ENCODE measurements at regions not wholly inside any gene's neighbourhood (a gene's known extent, or its start where the extent isn't known, plus 50 kb on each side); places are given as distances from the start of the nearest gene placed in this dataset.

- no peak for TF ChIP-seq RAD21 (IDR thresholded peaks at IDR 0.05)
- TF ChIP-seq CTCF (IDR thresholded peaks at IDR 0.05; ENCODE audit: low read depth, low read length, missing input control), result no peak
- no peak for TF ChIP-seq TAF1 (conservative IDR thresholded peaks at IDR 0.05)
- no peak for TF ChIP-seq MAX (IDR thresholded peaks at IDR 0.05)
- no peak for TF ChIP-seq HNF4A (conservative IDR thresholded peaks at IDR 0.05)
- TF ChIP-seq JUND (IDR thresholded peaks at IDR 0.05), result no peak
Observed at GRCh38 chr2:103496850-103497249, 735.0 kb downstream of the TMEM182 start.
